D721Med (cell line): ENCODE measurements at regions not wholly inside any gene's neighbourhood (a gene's known extent, or its start where the extent isn't known, plus 50 kb on each side); places are given as distances from the start of the nearest gene placed in this dataset.

ENCODE experiments used
- DNase-seq: peaks from one replicate; pipeline ENCODE4 v3.0.0; 2011; ENCODE audit warnings: low spot score; ENCODE audit not compliant: insufficient read length
- FAIRE-seq: peaks from 2 replicates; lab custom pipeline; 2011; peaks lifted over from hg19 to GRCh38; lab: Jason Lieb, UNC
- TF ChIP-seq, protein P1 (sequence below): IDR thresholded peaks from 2 replicates; pipeline ENCODE4 v1.5.1; 2012; ENCODE audit warnings: mild to moderate bottlenecking, control low read depth; ENCODE audit not compliant: insufficient read depth; ENCODE audit errors: missing control alignments

GRCh38 chr16:80166082-80166481 is 374.7 kb upstream of the DYNLRB2 start:
- TF ChIP-seq, protein P1, sequence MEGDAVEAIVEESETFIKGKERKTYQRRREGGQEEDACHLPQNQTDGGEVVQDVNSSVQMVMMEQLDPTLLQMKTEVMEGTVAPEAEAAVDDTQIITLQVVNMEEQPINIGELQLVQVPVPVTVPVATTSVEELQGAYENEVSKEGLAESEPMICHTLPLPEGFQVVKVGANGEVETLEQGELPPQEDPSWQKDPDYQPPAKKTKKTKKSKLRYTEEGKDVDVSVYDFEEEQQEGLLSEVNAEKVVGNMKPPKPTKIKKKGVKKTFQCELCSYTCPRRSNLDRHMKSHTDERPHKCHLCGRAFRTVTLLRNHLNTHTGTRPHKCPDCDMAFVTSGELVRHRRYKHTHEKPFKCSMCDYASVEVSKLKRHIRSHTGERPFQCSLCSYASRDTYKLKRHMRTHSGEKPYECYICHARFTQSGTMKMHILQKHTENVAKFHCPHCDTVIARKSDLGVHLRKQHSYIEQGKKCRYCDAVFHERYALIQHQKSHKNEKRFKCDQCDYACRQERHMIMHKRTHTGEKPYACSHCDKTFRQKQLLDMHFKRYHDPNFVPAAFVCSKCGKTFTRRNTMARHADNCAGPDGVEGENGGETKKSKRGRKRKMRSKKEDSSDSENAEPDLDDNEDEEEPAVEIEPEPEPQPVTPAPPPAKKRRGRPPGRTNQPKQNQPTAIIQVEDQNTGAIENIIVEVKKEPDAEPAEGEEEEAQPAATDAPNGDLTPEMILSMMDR = no peak
- DNase-seq (no peak), FAIRE-seq (no peak)

DNA sequence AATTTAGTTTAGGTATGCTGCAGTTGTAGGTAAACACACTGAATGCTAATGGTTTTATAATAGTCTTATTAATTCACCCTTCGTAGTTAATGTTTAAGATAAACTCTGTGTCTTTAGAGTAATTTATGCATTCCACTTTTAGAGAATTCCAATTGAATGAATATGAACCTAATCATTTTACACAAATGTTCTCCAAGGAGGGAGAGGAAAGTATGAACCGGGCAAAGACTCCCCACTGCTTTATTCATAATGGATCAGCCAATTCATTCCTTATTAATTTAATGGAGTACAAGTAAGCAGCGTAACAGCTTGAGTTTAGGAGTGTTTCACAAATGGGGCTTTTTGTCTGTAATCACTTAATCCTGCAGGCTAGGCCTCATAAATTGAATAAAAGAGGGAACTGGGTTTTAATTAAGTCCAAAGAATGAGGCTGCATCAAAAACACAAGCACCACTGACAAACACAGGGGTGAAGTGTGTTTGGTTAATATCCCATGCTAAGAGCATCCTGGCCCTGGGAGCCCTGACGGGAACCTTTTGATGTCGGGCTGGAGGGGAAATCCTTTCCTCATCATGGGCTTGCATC is 375.7 kb upstream of the DYNLRB2 start:
- TF ChIP-seq, protein P1 = no peak
- DNase-seq (no peak), FAIRE-seq (no peak)

DNA sequence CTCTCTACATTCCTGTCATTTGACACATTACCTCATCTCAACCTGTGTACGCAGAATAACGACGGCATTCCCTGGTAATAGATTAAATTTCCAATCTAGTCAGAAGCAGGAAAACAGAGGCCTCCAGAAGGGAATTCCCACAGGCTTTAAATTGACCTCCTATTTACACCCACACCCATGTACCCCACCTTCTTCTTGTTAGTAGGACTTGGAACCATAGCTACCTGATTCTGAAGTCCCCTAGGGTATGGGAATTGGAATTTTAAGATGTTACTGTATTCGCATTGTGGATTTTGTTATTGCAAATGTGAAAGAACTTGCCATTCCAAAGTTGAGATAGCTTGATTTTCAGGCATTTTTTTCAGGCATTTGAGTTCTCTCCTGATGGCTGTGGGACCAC is 377.5 kb upstream of the DYNLRB2 start:
- TF ChIP-seq, protein P1 = no peak
- no peak for FAIRE-seq
- no peak for DNase-seq

GRCh38 chr16:80161799-80162739 is 378.7 kb upstream of the DYNLRB2 start:
- TF ChIP-seq, protein P1 = no peak
- DNase-seq (no peak), FAIRE-seq (no peak)

DNA sequence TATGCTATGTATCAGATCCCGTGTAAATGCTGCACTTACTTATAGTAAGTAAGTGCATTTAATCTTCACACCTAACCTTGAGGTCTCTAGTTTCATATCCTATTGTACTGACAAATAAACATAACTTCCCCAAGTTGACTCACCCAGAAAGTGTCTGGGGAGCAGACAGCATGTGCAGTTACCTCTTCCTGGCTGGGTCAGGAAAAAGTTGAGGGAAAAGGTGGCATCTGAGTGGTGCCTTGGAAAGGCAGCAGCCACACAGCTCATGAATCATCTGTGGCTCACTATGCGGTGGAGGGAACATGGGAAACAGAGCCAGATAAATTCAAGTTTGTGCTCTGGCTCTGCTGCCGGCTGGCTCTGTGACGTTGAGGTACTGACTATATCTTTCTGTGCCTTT is 382.0 kb upstream of the DYNLRB2 start:
- TF ChIP-seq, protein P1 = no peak
- DNase-seq = no peak
- no peak for FAIRE-seq

DNA sequence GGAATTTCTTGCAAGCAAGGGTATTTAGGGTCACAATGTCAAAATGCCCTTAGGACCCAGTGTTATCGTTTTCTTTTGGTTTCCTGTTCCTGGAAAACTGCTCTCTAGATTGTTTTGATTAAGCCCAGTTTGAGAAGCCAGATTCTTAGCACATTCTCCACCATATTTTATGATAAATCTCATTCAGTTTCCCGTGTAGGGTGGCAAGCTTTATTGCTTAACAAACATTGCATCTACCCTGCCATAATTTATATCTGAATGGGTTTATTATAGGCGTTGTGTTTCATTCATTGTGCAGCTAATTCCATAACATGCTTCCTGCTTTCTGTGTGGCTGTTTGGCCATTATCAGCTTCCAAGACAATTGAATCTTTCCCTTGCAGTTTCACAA is 389.1 kb upstream of the DYNLRB2 start:
- DNase-seq (no peak), FAIRE-seq (no peak)
- TF ChIP-seq, protein P1 = no peak
